Activated CD8-positive, alpha-beta T cell treated with anti-CD3 and anti-CD28 coated beads for 36 hours (primary cell): ENCODE measurements at regions not wholly inside any gene's neighbourhood (a gene's known extent, or its start where the extent isn't known, plus 50 kb on each side); places are given as distances from the start of the nearest gene placed in this dataset.

Source experiments
- ATAC-seq: fragments of 200-7000 bp; cut with Tn5 transposase; one replicate; pipeline ENCODE4 v1.10.0; 2021; ENCODE audit warnings: mild to moderate bottlenecking, moderate library complexity
- CTCF ChIA-PET: fragments of 350-600 bp; sonication (Branson Sonifier 250); formaldehyde crosslinking; loops from one replicate; lab custom pipeline; 2021; ENCODE audit warnings: antibody characterized with exemption; lab: Charles Lee
- POLR2A ChIA-PET: fragments of 350-600 bp; sonication (Branson Sonifier 250); formaldehyde crosslinking; loops from one replicate; lab custom pipeline; 2021; ENCODE audit warnings: antibody characterized with exemption; lab: Charles Lee
- DNase-seq: peaks from one replicate; pipeline ENCODE4 v3.0.0-alpha.2; 2020
- H3K27ac Mint-ChIP-seq: one replicate; pipeline ENCODE4 v1.8.0; 2021; ENCODE audit warnings: mild to moderate bottlenecking, mixed read lengths
- H3K27me3 Mint-ChIP-seq: one replicate; pipeline ENCODE4 v1.8.0; 2021; ENCODE audit warnings: mixed read lengths
- H3K36me3 Mint-ChIP-seq: one replicate; pipeline ENCODE4 v1.8.0; 2021; ENCODE audit warnings: low read depth, mixed read lengths
- H3K4me1 Mint-ChIP-seq: one replicate; pipeline ENCODE4 v1.8.0; 2021; ENCODE audit warnings: low read depth, mixed read lengths
- H3K4me3 Mint-ChIP-seq: one replicate; pipeline ENCODE4 v1.8.0; 2021; ENCODE audit warnings: mild to moderate bottlenecking, moderate library complexity, mixed read lengths
- H3K9me3 Mint-ChIP-seq: one replicate; pipeline ENCODE4 v1.8.0; 2021; ENCODE audit warnings: mixed read lengths
- CTCF ChIP-seq: fragments of 200-600 bp; IDR thresholded peaks from one replicate; pipeline ENCODE4 v1.8.0; 2022; ENCODE audit warnings: antibody characterized with exemption, mild to moderate bottlenecking
- intact Hi-C: fragments of 100-400 bp; cut with micrococcal nuclease; formaldehyde crosslinking; loops from one replicate; pipeline ENCODE4 v1.10.0; 2022

DNA sequence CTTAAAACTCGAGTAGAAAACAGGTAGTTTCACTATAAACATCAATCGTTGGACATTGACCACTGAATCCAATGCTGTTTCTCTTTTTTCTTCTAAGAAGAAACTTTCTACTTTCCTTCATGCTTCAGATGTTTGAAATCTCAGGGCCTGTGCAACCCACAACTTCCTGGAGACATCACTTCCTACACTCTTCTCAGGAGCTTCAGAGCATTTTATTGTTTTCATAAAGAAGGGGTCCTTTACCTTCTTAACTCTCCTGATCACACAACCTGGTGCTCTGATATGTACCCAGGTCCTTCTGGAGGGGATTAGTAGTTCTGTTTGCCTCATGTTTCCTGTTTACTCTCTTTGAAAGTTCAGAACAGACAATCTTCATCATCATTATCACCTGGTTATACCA lies 113.0 kb upstream of the VAV3 start:
- H3K36me3 Mint-ChIP-seq: no peaks in the 10 kb centered on the region
- intact Hi-C loops: no loop called here
- ChIA-PET POLR2A (no interaction called here), CTCF (interaction anchor here (1.0 to 2.8 kb wide), 3 partner anchors 47 to 296 kb away, joined by 4 to 6 read pairs (median 6); no protein-coding TSS in a partner anchor)
- H3K4me1 Mint-ChIP-seq: peaks cover 58% of the 10 kb centered on the region
- DNase-seq: peak; percentile 6
- no peak overlapping the region for H3K4me3 Mint-ChIP-seq
- no peak for ATAC-seq
- H3K27me3 Mint-ChIP-seq: no peaks in the 10 kb centered on the region
- H3K9me3 Mint-ChIP-seq: peaks cover 2% of the 10 kb centered on the region
- no peak for TF ChIP-seq CTCF
- peak overlapping the region; percentile 91 for H3K27ac Mint-ChIP-seq

DNA sequence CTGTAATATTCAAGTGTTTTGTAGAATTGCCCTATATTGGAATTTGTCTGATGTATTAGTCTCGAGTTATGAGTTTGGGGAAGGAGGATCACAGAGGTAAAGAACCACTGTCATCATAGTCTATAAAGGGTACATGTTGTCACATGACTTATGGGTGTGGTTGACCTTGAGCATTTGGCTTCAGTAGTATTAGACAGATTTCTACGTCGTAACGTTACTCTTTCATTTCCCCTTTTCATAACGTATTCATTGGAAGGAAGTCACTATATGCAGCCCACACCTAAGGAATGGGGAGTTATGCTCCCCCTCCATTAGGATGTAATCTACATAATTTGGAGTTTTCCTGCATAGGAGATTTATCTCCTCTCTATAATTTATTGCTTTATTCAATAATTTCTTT lies 110.1 kb upstream of the VAV3 start:
- ATAC-seq (no peak), DNase-seq (no peak)
- Mint-ChIP-seq H3K4me3 (no peak overlapping the region), H3K36me3 (no peaks in the 10 kb centered on the region), H3K9me3 (no peaks in the 10 kb centered on the region), H3K27ac (no peak overlapping the region), H3K27me3 (no peaks in the 10 kb centered on the region), H3K4me1 (peaks cover 36% of the 10 kb centered on the region)
- ChIA-PET CTCF (interaction anchor here (1.5 to 1.6 kb wide), 2 partner anchors 13 to 43 kb away, joined by 3 to 4 read pairs; no protein-coding TSS in a partner anchor), POLR2A (interaction anchor here (0.6 kb wide), 1 partner anchor 65 kb away, joined by 3 read pairs; no protein-coding TSS in a partner anchor)
- intact Hi-C loops: no loop called here
- no peak for TF ChIP-seq CTCF

DNA sequence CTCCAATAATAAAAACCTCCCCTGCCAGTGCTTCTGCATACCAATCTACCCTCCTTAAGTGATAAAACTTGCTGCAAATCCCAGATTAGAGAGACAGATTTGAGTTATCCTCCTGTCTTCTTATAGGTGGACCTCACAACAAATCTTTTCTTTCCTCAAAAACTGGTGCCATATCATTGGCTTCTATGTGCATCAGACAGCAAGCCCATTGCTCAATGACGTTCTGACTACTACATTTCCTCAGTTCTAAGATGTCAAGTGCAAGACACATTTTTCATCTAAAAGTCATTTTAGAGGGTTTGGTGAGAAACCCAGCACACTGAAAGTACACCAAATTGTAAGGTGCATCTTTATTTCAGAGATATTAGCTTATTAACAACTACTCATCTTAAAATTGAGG lies 107.8 kb upstream of the VAV3 start:
- POLR2A ChIA-PET: no interaction called here

GRCh38 chr1:108072212-108072611 lies 107.2 kb upstream of the VAV3 start:
- no peaks in the 10 kb centered on the region for H3K36me3 Mint-ChIP-seq
- no peaks in the 10 kb centered on the region for H3K9me3 Mint-ChIP-seq
- DNase-seq (no peak), ATAC-seq (no peak)
- ChIA-PET POLR2A (no interaction called here), CTCF (interaction anchor here (0.9 to 1.4 kb wide), 2 partner anchors 9 to 11 kb away, joined by 3 read pairs; no protein-coding TSS in a partner anchor)
- H3K27me3 Mint-ChIP-seq: no peaks in the 10 kb centered on the region
- TF ChIP-seq CTCF: no peak
- H3K4me3 Mint-ChIP-seq: no peak overlapping the region
- intact Hi-C loops: no loop called here
- peaks cover 22% of the 10 kb centered on the region for H3K4me1 Mint-ChIP-seq
- no peak overlapping the region for H3K27ac Mint-ChIP-seq

More for the DNA sequence above, 107.8 kb upstream of the VAV3 start:
- Mint-ChIP-seq H3K27me3 (no peaks in the 10 kb centered on the region), H3K9me3 (no peaks in the 10 kb centered on the region), H3K36me3 (no peaks in the 10 kb centered on the region), H3K4me1 (peaks cover 24% of the 10 kb centered on the region), H3K27ac (no peak overlapping the region), H3K4me3 (no peak overlapping the region)
- no peak for DNase-seq
- CTCF ChIA-PET: no interaction called here
- no peak for TF ChIP-seq CTCF
- intact Hi-C loops: no loop called here
- no peak for ATAC-seq

GRCh38 chr1:108071601-108072000 lies 106.6 kb upstream of the VAV3 start:
- no peak overlapping the region for H3K27ac Mint-ChIP-seq
- H3K27me3 Mint-ChIP-seq: no peaks in the 10 kb centered on the region
- H3K9me3 Mint-ChIP-seq: no peaks in the 10 kb centered on the region
- ChIA-PET CTCF (interaction anchor here (0.9 to 1.4 kb wide), 3 partner anchors 10 to 289 kb away, joined by 3 read pairs; no protein-coding TSS in a partner anchor), POLR2A (no interaction called here)
- intact Hi-C loops: no loop called here
- H3K4me3 Mint-ChIP-seq: no peak overlapping the region
- DNase-seq: no peak
- no peaks in the 10 kb centered on the region for H3K36me3 Mint-ChIP-seq
- peak; percentile 37 for ATAC-seq
- no peak for TF ChIP-seq CTCF
- peaks cover 22% of the 10 kb centered on the region for H3K4me1 Mint-ChIP-seq
